NT2/D1 (cell line): ENCODE measurements at regions not wholly inside any gene's neighbourhood (a gene's known extent, or its start where the extent isn't known, plus 50 kb on each side); places are given as distances from the start of the nearest gene placed in this dataset.

Source experiments
- SUZ12 ChIP-seq: IDR thresholded peaks from 2 replicates; pipeline ENCODE4 v1.6.1; 2011; ENCODE audit not compliant: insufficient read length, insufficient read depth; ENCODE audit errors: extremely low read depth
- YY1 ChIP-seq: IDR thresholded peaks from 2 replicates; pipeline ENCODE4 v1.6.1; 2011; ENCODE audit not compliant: insufficient read length, insufficient read depth
- ZNF274 ChIP-seq: IDR thresholded peaks from 2 replicates; pipeline ENCODE4 v1.6.1; 2011; ENCODE audit warnings: mild to moderate bottlenecking, low read depth, low read length

DNA sequence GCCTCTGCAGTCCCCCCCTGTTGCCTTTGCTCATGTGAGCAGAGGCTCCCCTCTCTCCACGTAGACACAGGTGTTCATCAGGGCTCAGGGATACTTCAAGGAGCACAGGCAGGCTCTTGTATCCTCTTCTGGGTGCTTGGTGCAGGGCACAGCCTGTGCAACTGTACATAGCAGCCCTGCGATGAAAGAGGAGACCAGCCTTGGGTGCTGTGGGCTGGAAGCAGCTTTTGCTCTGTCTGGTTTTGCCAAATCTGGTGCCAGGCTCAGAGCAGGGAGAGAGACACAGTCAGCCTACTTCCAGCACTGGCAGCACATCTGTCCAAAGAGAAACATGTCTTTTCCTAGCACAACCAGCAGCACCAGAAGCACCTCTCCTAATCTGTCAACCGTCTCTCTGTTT is 132.1 kb downstream of the ETS2 start:
- no peak for TF ChIP-seq ZNF274
- no peak for TF ChIP-seq YY1
- no peak for TF ChIP-seq SUZ12
